HG02610 (cell line): ENCODE measurements at regions not wholly inside any gene's neighbourhood (a gene's known extent, or its start where the extent isn't known, plus 50 kb on each side); places are given as distances from the start of the nearest gene placed in this dataset.

ENCODE experiments used
- ATAC-seq: cut with Tn5 transposase; IDR thresholded peaks from one replicate; pipeline ENCODE4 v1.9.1; 2021; ENCODE audit warnings: mild to moderate bottlenecking, moderate library complexity; ENCODE audit not compliant: unreplicated experiment

- no peak for ATAC-seq
Measured at GRCh38 chr7:33661430-33662160, 243.7 kb upstream of the BMPER start.

GRCh38 chr7:33666531-33666930 is 238.8 kb upstream of the BMPER start:
- ATAC-seq, result no peak

- no peak for ATAC-seq
Measured at GRCh38 chr7:33667196-33667595, 238.1 kb upstream of the BMPER start.

- no peak for ATAC-seq
Measured at GRCh38 chr7:33669251-33669670, 236.1 kb upstream of the BMPER start.

GRCh38 chr7:33671531-33672262 is 233.6 kb upstream of the BMPER start:
- ATAC-seq, result peak; percentile 76

GRCh38 chr7:33673029-33673700 is 232.2 kb upstream of the BMPER start:
- no peak for ATAC-seq

GRCh38 chr7:33674804-33675411 is 230.4 kb upstream of the BMPER start:
- ATAC-seq, result peak; percentile 34

GRCh38 chr7:33677556-33677955 is 227.8 kb upstream of the BMPER start:
- no peak for ATAC-seq

- ATAC-seq, result no peak
Measured at GRCh38 chr7:33678569-33679335, 226.6 kb upstream of the BMPER start.

- no peak for ATAC-seq
Measured at GRCh38 chr7:33680682-33681081, 224.7 kb upstream of the BMPER start.

- no peak for ATAC-seq
Measured at GRCh38 chr7:33685503-33685902, 219.8 kb upstream of the BMPER start.

- ATAC-seq, result no peak
Measured at GRCh38 chr7:33685981-33686683, 219.2 kb upstream of the BMPER start.

- ATAC-seq, result no peak
Measured at GRCh38 chr7:33687625-33688024, 217.7 kb upstream of the BMPER start.

- no peak for ATAC-seq
Measured at GRCh38 chr7:33691180-33691579, 214.2 kb upstream of the BMPER start.

GRCh38 chr7:33692956-33693355 is 212.4 kb upstream of the BMPER start:
- no peak for ATAC-seq

GRCh38 chr7:33694006-33694405 is 211.3 kb upstream of the BMPER start:
- ATAC-seq, result no peak

GRCh38 chr7:33697616-33698015 is 207.7 kb upstream of the BMPER start:
- ATAC-seq, result no peak

GRCh38 chr7:33698041-33698440 is 207.3 kb upstream of the BMPER start:
- no peak for ATAC-seq

- ATAC-seq, result no peak
Measured at GRCh38 chr7:33698692-33699128, 206.6 kb upstream of the BMPER start.
